K562 (cell line): ENCODE measurements at regions not wholly inside any gene's neighbourhood (a gene's known extent, or its start where the extent isn't known, plus 50 kb on each side); places are given as distances from the start of the nearest gene placed in this dataset.
A peak's percentile ranks its signal among the peaks of the same experiment; 100 is the strongest.

Experiments
- ATAC-seq: fragments of 200-7000 bp; cut with Tn5 transposase; 3 replicates; pipeline ENCODE4 v1.9.1; 2020; ENCODE audit warnings: moderate library complexity
- BruUV-seq: library from RNA; stranded (reverse); fragments of 400-500 nt; replicated peaks from 2 replicates; lab custom pipeline; 2021; lab: Mats Ljungman, UMichigan
- CTCF ChIA-PET: fragments of 300-600 bp; formaldehyde crosslinking; extraction: SDS; loops from one replicate; lab custom pipeline; 2021; ENCODE audit warnings: low intra/inter-chr PET ratio; lab: Yijun Ruan, JAX
- POLR2A ChIA-PET: fragments of 300-600, 350-650 bp; sonication (Branson Sonifier 250); formaldehyde crosslinking; extraction: SDS; loops from one replicate; lab custom pipeline; 2021; ENCODE audit warnings: antibody characterized with exemption, inconsistent platforms; lab: Yijun Ruan, JAX
- DNase-seq, 4 experiments: peaks; one replicate each; pipeline versions ENCODE4 v3.0.0 to v3.0.0-alpha.2; 2011 to 2018; ENCODE audit warnings: low spot score in 3 of 4, mixed read lengths in 3 of 4; ENCODE audit errors: extremely low read depth in 1 of 4
- FAIRE-seq: peaks from 2 replicates; lab custom pipeline; 2011; peaks lifted over from hg19 to GRCh38; lab: Jason Lieb, UNC
- H2AFZ ChIP-seq: 2 replicates; pipeline ENCODE4 v1.6.0; 2011; ENCODE audit warnings: low read depth, low read length, control low read depth, inconsistent platforms
- H3K27ac ChIP-seq: fragments of 200-600 bp; 3 replicates; pipeline ENCODE4 v1.8.0; 2011; ENCODE audit warnings: low read depth, mild to moderate bottlenecking, control low read depth, inconsistent platforms, low read length, moderate library complexity, mixed read lengths; ENCODE audit errors: extremely low read depth
- H3K27me3 ChIP-seq, 2 experiments: fragments of 300-600 bp in 1 of 2; 2 replicates in 1 of 2; 3 replicates in 1 of 2; pipeline versions ENCODE4 v1.6.0 to v1.8.0; 2011; ENCODE audit warnings: inconsistent platforms in 2 of 2, low read length in 2 of 2, mild to moderate bottlenecking in 1 of 2, mixed read lengths in 1 of 2, moderate library complexity in 1 of 2; ENCODE audit not compliant: control insufficient read depth in 2 of 2, insufficient read depth in 2 of 2
- H3K36me3 ChIP-seq: fragments of 300-600 bp; 3 replicates; pipeline ENCODE4 v1.8.0; 2011; ENCODE audit warnings: mild to moderate bottlenecking, low read length, inconsistent platforms; ENCODE audit not compliant: control insufficient read depth, insufficient read depth
- H3K4me1 ChIP-seq, 2 experiments: fragments of 200-600 bp in 1 of 2; replicated peaks in 1 of 2; 2 replicates in 1 of 2; 3 replicates in 1 of 2; pipeline versions ENCODE4 v1.5.1 to v1.8.0; 2011; ENCODE audit warnings: inconsistent platforms in 2 of 2, low read length in 2 of 2, mild to moderate bottlenecking in 1 of 2, mixed read lengths in 1 of 2, moderate library complexity in 1 of 2; ENCODE audit not compliant: control insufficient read depth in 2 of 2, insufficient read depth in 2 of 2
- H3K4me2 ChIP-seq: 2 replicates; pipeline ENCODE4 v1.6.1; 2011; ENCODE audit warnings: low read length, control low read depth, inconsistent platforms, mixed read lengths; ENCODE audit not compliant: insufficient read depth
- H3K4me3 ChIP-seq: fragments of 200-600 bp; sonication (generic), shearing (Covaris generic); 2 replicates; pipeline ENCODE4 v1.5.1; 2016; ENCODE audit warnings: control low read depth, inconsistent platforms
- H3K79me2 ChIP-seq: fragments of 200-600 bp; 3 replicates; pipeline ENCODE4 v1.8.0; 2011; ENCODE audit warnings: low read length, inconsistent platforms; ENCODE audit not compliant: control insufficient read depth, insufficient read depth
- H3K9ac ChIP-seq, 2 experiments: 2 replicates each; pipeline versions ENCODE4 v1.6.0 to v1.6.1; 2011; ENCODE audit warnings: low read depth in 2 of 2, low read length in 2 of 2, control low read depth in 1 of 2, inconsistent platforms in 1 of 2, mild to moderate bottlenecking in 1 of 2, mixed read lengths in 1 of 2; ENCODE audit not compliant: insufficient read depth in 1 of 2
- H3K9me1 ChIP-seq: one replicate; pipeline ENCODE4 v1.6.0; 2011; ENCODE audit warnings: inconsistent platforms, mild to moderate bottlenecking, low read length, moderate library complexity; ENCODE audit not compliant: control insufficient read depth, insufficient read depth
- H3K9me3 ChIP-seq: replicated peaks from 2 replicates; pipeline ENCODE4 v1.5.1; 2011; ENCODE audit warnings: low read depth, low read length, inconsistent platforms; ENCODE audit not compliant: control insufficient read depth, insufficient read depth
- H4K20me1 ChIP-seq: replicated peaks from 2 replicates; pipeline ENCODE4 v1.6.1; 2011; ENCODE audit warnings: low read length, inconsistent platforms, mixed read lengths; ENCODE audit not compliant: control insufficient read depth, insufficient read depth
- CBFA2T2 ChIP-seq: fragments of 450-650 bp; conservative IDR thresholded peaks from 2 replicates; pipeline ENCODE4 v1.6.1; 2017; ENCODE audit warnings: mild to moderate bottlenecking
- CEBPB ChIP-seq: fragments of 450-650 bp; IDR thresholded peaks from 2 replicates; pipeline ENCODE4 v1.6.1; 2016; ENCODE audit warnings: missing genetic modification characterization, missing compliant biosample characterization
- CEBPG ChIP-seq, 3 experiments: fragments of 200-800 bp in 1 of 3; sonication (Bioruptor generic) in 1 of 3; sonication (generic) in 1 of 3; formaldehyde crosslinking in 1 of 3; IDR thresholded peaks in 2 of 3; conservative IDR thresholded peaks in 1 of 3; 2 replicates each; pipeline versions ENCODE4 v1.6.1 to v1.8.0; 2016 to 2022; ENCODE audit warnings: missing compliant biosample characterization in 2 of 3, missing genetic modification characterization in 2 of 3, mild to moderate bottlenecking in 1 of 3, missing genetic modification reagents in 1 of 3
- EWSR1 ChIP-seq: fragments of 450-650 bp; IDR thresholded peaks from 2 replicates; pipeline ENCODE4 v1.6.1; 2018; ENCODE audit warnings: borderline replicate concordance, mild to moderate bottlenecking, low read depth, moderate library complexity; ENCODE audit not compliant: partially characterized antibody
- KHSRP ChIP-seq: fragments of 450-650 bp; IDR thresholded peaks from 2 replicates; pipeline ENCODE4 v1.6.1; 2017
- TAF9B ChIP-seq: fragments of 450-650 bp; IDR thresholded peaks from 2 replicates; pipeline ENCODE4 v1.6.1; 2018; ENCODE audit warnings: mild to moderate bottlenecking; ENCODE audit not compliant: partially characterized antibody
- ZNF76 ChIP-seq: fragments of 250-450 bp; sonication (Bioruptor Pico); IDR thresholded peaks from 2 replicates; pipeline ENCODE4 v1.4.0; 2020; ENCODE audit warnings: mild to moderate bottlenecking, moderate library complexity, borderline replicate concordance
- WGBS: fragments of 100-300 bp; shearing (Covaris generic); methylation state at CpG from one replicate; pipeline ENCODE4 v1.1.6; 2016; ENCODE audit warnings: low coverage, mixed read lengths; ENCODE audit not compliant: insufficient coverage; ENCODE audit errors: missing lambda C conversion rate; 5-methylcytosine and 5-hydroxymethylcytosine counted together
- in situ Hi-C: fragments of 300-500 bp; cut with MboI; formaldehyde crosslinking; loops from 4 replicates; pipeline ENCODE4 v1.15.0; 2018; ENCODE audit warnings: inconsistent platforms, mixed read lengths
- intact Hi-C: fragments of 100-400 bp; cut with micrococcal nuclease; formaldehyde crosslinking; loops from 2 replicates; pipeline ENCODE4 v1.14.2; 2022

DNA sequence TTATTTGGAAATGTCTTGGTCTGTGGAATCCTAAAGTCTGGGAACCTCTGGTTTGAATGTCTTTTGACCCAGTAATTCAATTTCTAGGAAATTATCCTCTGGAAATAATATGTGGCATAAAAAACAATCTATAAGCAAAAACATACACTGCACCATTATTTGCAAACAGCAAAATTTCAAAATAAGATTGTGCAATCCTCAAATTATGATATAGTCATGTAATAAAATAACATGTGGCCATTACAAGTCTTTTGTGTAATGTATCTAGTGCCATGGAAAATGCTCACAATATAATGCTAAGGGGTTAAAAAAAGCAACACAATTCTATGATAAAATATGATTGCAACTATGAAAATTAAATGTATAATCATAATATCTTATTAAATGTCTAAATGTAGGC, 312.9 kb upstream of the RUNX1 start:
- CTCF ChIA-PET: interaction anchor here (0.6 kb wide), 1 partner anchor 475 kb away, joined by 3 read pairs; no protein-coding TSS in a partner anchor
- Histone ChIP-seq H3K4me3 (no peak overlapping the region), H3K4me2 (no peak overlapping the region), H3K27ac (no peak overlapping the region), H3K4me1 (no peaks in the 10 kb centered on the region), H3K9me1 (no peaks in the 10 kb centered on the region), H3K9me3 (no peaks in the 10 kb centered on the region), H3K9ac (no peak overlapping the region), H3K27me3 (no peaks in the 10 kb centered on the region), H3K79me2 (no peaks in the 10 kb centered on the region), H4K20me1 (no peaks in the 10 kb centered on the region), H2AFZ (no peak overlapping the region), H3K36me3 (no peaks in the 10 kb centered on the region)
- in situ Hi-C loops (no loop called here), intact Hi-C loops (no loop called here)
- no peak for ATAC-seq
- BruUV-seq: no TSS peak
- POLR2A ChIA-PET: no interaction called here
- TF ChIP-seq CEBPG (CRISPR knock-in tag; IDR thresholded peaks at IDR 0.05) (no peak), CEBPG (tag; conservative IDR thresholded peaks at IDR 0.05 in 1 of 2, IDR thresholded peaks at IDR 0.05 in 1 of 2) (peak; percentile 71 to 84), CBFA2T2 (no peak), TAF9B (no peak), CEBPB (peak; percentile 88), ZNF76 (CRISPR knock-in tag) (no peak)
- DNase-seq: no peak
- no peak for FAIRE-seq

DNA sequence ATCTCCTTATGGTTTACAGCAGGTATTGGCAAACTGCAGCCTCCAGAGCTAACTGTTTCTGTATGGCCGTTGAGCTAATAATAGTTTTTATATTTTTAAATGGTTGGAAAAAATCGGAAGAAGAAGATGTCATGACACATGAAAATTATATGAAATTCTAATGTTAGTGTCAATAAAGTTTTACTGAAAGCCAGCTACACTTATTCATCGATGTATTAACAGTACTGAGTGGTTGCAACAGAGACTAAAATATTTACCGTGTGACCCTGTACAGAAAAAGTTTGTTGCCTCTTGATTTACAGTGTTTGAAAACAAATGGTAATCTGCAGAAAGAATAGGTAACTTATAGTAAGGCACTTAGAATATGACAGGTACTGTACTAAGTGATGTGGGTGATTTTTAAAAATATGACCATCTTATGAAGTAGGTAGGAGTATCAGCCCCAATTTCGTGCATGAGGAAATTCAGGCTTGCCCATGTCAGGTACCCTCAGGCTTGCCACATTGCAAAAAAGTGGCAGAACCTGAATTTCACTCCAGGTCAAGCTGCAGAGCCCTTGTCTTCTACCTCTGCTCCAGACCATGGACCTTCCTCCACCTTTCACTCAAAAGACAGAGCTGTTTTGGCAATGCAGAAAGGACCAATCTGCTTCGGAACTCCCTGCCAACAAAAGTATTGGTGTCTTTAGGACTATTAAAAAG, 311.9 kb upstream of the RUNX1 start:
- POLR2A ChIA-PET: interaction anchor here (1.3 kb wide), 1 partner anchor 10 kb away, joined by 7 read pairs; no protein-coding TSS in a partner anchor
- H3K9ac ChIP-seq: no peak overlapping the region
- BruUV-seq: no TSS peak
- no peak for TF ChIP-seq EWSR1
- TF ChIP-seq KHSRP: no peak

More for the DNA sequence above, 311.9 kb upstream of the RUNX1 start:
- no peak overlapping the region for H3K4me2 ChIP-seq
- in situ Hi-C loops (no loop called here), intact Hi-C loops (no loop called here)
- no peak overlapping the region for H2AFZ ChIP-seq
- H3K9me3 ChIP-seq: no peaks in the 10 kb centered on the region
- FAIRE-seq (no peak), ATAC-seq (no peak), DNase-seq (no peak)
- CTCF ChIA-PET: no interaction called here
- H3K36me3 ChIP-seq: no peaks in the 10 kb centered on the region
- 19% methylated on average over 6 of the region's 6 CpGs for WGBS
- H3K27me3 ChIP-seq: no peaks in the 10 kb centered on the region
- H3K4me1 ChIP-seq: no peaks in the 10 kb centered on the region
- H4K20me1 ChIP-seq: no peaks in the 10 kb centered on the region
- no peaks in the 10 kb centered on the region for H3K9me1 ChIP-seq
- H3K4me3 ChIP-seq: no peak overlapping the region
- H3K79me2 ChIP-seq: no peaks in the 10 kb centered on the region
- H3K27ac ChIP-seq: no peak overlapping the region
